Suprapubic skin (tissue), 4 donors: ENCODE measurements at regions not wholly inside any gene's neighbourhood (a gene's known extent, or its start where the extent isn't known, plus 50 kb on each side); places are given as distances from the start of the nearest gene placed in this dataset.

ENCODE experiments used
- DNase-seq, 2 donors: peaks; one replicate each; pipeline ENCODE4 v3.0.0-alpha.2; 2019; ENCODE audit warnings: low spot score in 2 of 2
- H3K27ac ChIP-seq: fragments of 200-600 bp; sonication (generic); one replicate; pipeline ENCODE4 v1.5.1; 2019
- H3K27me3 ChIP-seq: fragments of 200-600 bp; sonication (generic); one replicate; pipeline ENCODE4 v1.5.1; 2019
- H3K36me3 ChIP-seq: fragments of 200-600 bp; sonication (generic); one replicate; pipeline ENCODE4 v1.5.1; 2019
- H3K4me1 ChIP-seq: fragments of 200-600 bp; sonication (generic); one replicate; pipeline ENCODE4 v1.5.1; 2019
- H3K4me3 ChIP-seq: fragments of 200-600 bp; sonication (generic); one replicate; pipeline ENCODE4 v1.5.1; 2019; ENCODE audit warnings: mild to moderate bottlenecking
- H3K9me3 ChIP-seq: fragments of 200-600 bp; sonication (generic); one replicate; pipeline ENCODE4 v1.5.1; 2019
- CTCF ChIP-seq, 2 donors: fragments of 200-600 bp in 1 of 2; fragments of 450-650 bp in 1 of 2; sonication (generic) in 1 of 2; IDR thresholded peaks; one replicate each; pipeline ENCODE4 v1.5.1; 2016 to 2019; ENCODE audit warnings: antibody characterized with exemption in 2 of 2, mild to moderate bottlenecking in 1 of 2, moderate library complexity in 1 of 2
- EP300 ChIP-seq: sonication (generic); formaldehyde crosslinking; IDR thresholded peaks from one replicate; pipeline ENCODE4 v1.6.1; 2017; ENCODE audit warnings: antibody characterized with exemption
- POLR2A ChIP-seq, 2 donors: fragments of 450-650 bp; IDR thresholded peaks; one replicate each; pipeline ENCODE4 v1.6.1; 2017; ENCODE audit warnings: antibody characterized with exemption in 2 of 2, mild to moderate bottlenecking in 2 of 2, moderate library complexity in 2 of 2
- POLR2AphosphoS5 ChIP-seq, 3 donors: sonication (generic); formaldehyde crosslinking; IDR thresholded peaks; one replicate each; pipeline ENCODE4 v1.6.1; 2017; ENCODE audit warnings: antibody characterized with exemption in 3 of 3
- WGBS: methylation state at CpG from one replicate; pipeline ENCODE4 v1.1.5; 2018; 5-methylcytosine and 5-hydroxymethylcytosine counted together

GRCh38 chr3:106534206-106534605 is 665.4 kb upstream of the CBLB start:
- peaks cover 4% of the 10 kb centered on the region for H3K9me3 ChIP-seq
- no peaks in the 10 kb centered on the region for H3K27me3 ChIP-seq
- TF ChIP-seq EP300, result no peak
- TF ChIP-seq POLR2A (IDR thresholded peaks at IDR 0.05), result no peak
- TF ChIP-seq CTCF (IDR thresholded peaks at IDR 0.05), result no peak
- no peak for TF ChIP-seq POLR2AphosphoS5 (IDR thresholded peaks at IDR 0.05)
- 70% methylated on average over 2 of the region's 9 CpGs for WGBS
- DNase-seq, result no peak
- H3K27ac ChIP-seq, result no peak overlapping the region
- H3K36me3 ChIP-seq, result no peaks in the 10 kb centered on the region
- no peak overlapping the region for H3K4me3 ChIP-seq
- no peaks in the 10 kb centered on the region for H3K4me1 ChIP-seq

GRCh38 chr3:106540743-106541142 is 671.9 kb upstream of the CBLB start:
- no peak for DNase-seq
- TF ChIP-seq POLR2AphosphoS5 (IDR thresholded peaks at IDR 0.05) (no peak), CTCF (IDR thresholded peaks at IDR 0.05) (no peak), POLR2A (IDR thresholded peaks at IDR 0.05) (no peak), EP300 (no peak)
- Histone ChIP-seq H3K27ac (no peak overlapping the region), H3K4me1 (no peaks in the 10 kb centered on the region), H3K4me3 (no peak overlapping the region), H3K27me3 (no peaks in the 10 kb centered on the region), H3K36me3 (no peaks in the 10 kb centered on the region), H3K9me3 (peaks cover 4% of the 10 kb centered on the region)
- WGBS, result 98% methylated on average over 3 of the region's 3 CpGs

DNA sequence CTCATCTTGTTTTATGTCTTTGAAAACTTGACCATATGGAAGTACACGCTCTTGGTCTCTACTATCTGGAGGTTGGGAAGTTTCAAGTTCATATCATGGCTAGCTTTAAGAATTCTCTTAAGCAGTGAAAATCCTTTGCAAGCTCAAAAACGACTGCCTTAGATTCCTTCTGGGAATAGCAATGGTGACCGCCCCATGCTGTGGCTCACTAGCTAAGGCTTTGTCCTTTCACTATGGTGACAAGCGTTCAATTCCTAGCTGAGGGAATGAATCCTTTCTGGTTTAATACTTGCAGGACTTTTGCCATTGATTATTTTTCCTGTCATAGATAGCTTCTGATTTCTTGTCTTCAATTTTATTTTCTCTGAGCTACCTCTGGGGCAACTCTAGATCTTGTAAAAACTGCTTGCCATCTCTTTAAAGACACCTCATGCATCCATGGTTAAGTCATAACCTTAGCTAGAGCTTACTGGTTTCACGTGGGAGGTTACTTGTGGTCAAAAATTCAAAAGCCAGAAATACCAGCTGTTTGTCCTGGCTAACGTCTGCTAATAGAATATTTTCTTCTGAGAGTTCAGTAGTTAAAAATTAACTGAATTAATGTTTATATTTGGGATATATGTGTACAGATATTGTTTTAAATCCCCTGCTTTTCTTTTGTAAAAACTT is 673.4 kb upstream of the CBLB start:
- Histone ChIP-seq H3K4me3 (no peak overlapping the region), H3K36me3 (no peaks in the 10 kb centered on the region), H3K9me3 (peaks cover 4% of the 10 kb centered on the region), H3K27ac (no peak overlapping the region), H3K4me1 (no peaks in the 10 kb centered on the region), H3K27me3 (no peaks in the 10 kb centered on the region)
- TF ChIP-seq EP300, result no peak
- TF ChIP-seq POLR2A (IDR thresholded peaks at IDR 0.05), result no peak
- TF ChIP-seq POLR2AphosphoS5 (IDR thresholded peaks at IDR 0.05), result no peak
- TF ChIP-seq CTCF (IDR thresholded peaks at IDR 0.05), result no peak
- no peak for DNase-seq
- WGBS, result 64% methylated on average over 6 of the region's 6 CpGs

DNA sequence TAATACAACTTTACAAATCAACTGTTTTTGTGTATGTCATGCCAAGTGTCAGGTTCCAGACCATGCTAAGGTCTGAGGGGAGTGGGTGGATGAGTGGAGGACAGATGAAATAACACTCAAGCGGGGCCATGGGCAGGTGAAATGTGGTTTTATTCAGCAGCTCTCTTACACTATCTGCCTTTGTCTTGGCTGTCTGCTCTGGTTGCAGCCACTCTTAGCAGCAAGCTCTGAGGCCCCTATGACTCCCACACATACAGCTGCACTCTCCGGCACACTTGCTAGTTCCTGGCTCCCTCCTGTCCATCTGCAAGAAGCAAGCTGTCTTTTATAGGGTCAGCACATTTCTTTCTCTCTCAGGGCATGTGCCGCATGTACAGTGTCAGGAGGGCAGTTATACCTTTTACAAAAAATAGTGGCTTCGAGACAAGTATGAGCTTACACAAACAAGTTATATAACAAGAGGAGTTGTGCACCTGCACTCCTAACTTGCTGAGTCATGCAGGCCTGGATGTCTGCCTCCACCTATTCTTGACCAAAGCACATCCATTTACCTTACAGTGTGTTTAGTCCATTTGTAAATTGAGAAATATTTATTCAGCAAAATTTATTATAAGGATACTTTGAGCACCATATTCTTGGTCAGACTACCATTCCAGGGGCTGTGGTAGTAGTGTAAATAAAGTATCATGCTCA is 683.7 kb upstream of the CBLB start:
- 94% methylated on average over 4 of the region's 4 CpGs for WGBS
- TF ChIP-seq POLR2A (IDR thresholded peaks at IDR 0.05) (no peak), EP300 (no peak), CTCF (IDR thresholded peaks at IDR 0.05) (no peak), POLR2AphosphoS5 (IDR thresholded peaks at IDR 0.05) (no peak)
- no peak overlapping the region for H3K4me3 ChIP-seq
- H3K4me1 ChIP-seq, result no peaks in the 10 kb centered on the region
- no peak overlapping the region for H3K27ac ChIP-seq
- H3K9me3 ChIP-seq, result no peaks in the 10 kb centered on the region
- H3K36me3 ChIP-seq, result no peaks in the 10 kb centered on the region
- no peak for DNase-seq
- H3K27me3 ChIP-seq, result no peaks in the 10 kb centered on the region

DNA sequence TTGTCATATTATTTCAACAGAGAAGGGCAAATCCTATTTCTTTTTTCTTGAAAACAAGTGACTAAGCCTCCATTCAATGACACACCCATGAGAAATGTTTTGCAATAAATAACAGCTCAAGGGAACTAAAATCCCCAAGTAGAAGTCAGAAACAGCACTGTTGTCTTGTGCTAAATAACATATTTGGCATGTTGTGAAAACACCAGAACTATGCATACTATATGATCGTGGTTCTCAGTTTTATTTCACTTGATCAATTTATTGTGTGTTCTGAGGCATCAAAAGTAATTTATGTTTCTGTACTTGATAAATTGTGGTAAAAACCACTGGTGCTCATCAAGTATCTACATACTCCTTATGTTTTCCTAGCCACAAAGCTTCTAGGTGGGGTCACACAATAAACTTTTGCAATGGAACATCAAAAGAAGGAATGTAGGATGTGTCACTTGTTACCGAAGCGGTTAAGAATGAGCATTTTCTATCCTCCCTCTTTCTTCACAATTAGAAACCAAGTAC is 691.7 kb upstream of the CBLB start:
- TF ChIP-seq CTCF (IDR thresholded peaks at IDR 0.05) (no peak), POLR2AphosphoS5 (IDR thresholded peaks at IDR 0.05) (peak in 1 of 3 donors; percentile 9)
- 40% methylated on average over 3 of the region's 3 CpGs for WGBS
- Histone ChIP-seq H3K4me1 (peaks cover 6% of the 10 kb centered on the region), H3K27me3 (no peaks in the 10 kb centered on the region), H3K9me3 (peaks cover 2% of the 10 kb centered on the region), H3K27ac (peak overlapping the region; percentile 68), H3K36me3 (no peaks in the 10 kb centered on the region), H3K4me3 (no peak overlapping the region)
- no peak for DNase-seq
